NOMO-1 treated with DMSO at 0.1 percent for 48 hours (cell line): ENCODE measurements at regions not wholly inside any gene's neighbourhood (a gene's known extent, or its start where the extent isn't known, plus 50 kb on each side); places are given as distances from the start of the nearest gene placed in this dataset.
"Not testable (repeated sequence)": the region's sequence is repeated elsewhere in the genome, so short reads cannot be mapped to it uniquely, and the experiment has no call there.

ENCODE experiments used
- DNase-seq: peaks from one replicate; lab custom pipeline; 2025; ENCODE audit not compliant: unreplicated experiment; lab: John Stamatoyannopoulos, UW

GRCh38 chr10:57049096-57049495 is 688.0 kb upstream of the ZWINT start:
- DNase-seq, result no peak

- DNase-seq, result no peak
Measured at GRCh38 chr10:57038531-57038930, 677.5 kb upstream of the ZWINT start.

- DNase-seq, result no peak
Measured at GRCh38 chr10:57035310-57035709, 674.3 kb upstream of the ZWINT start.

GRCh38 chr10:57032301-57032700 is 671.2 kb upstream of the ZWINT start:
- DNase-seq, result not testable (repeated sequence)

- DNase-seq, result no peak
Measured at GRCh38 chr10:57031346-57031745, 670.3 kb upstream of the ZWINT start.

GRCh38 chr10:57026307-57026706 is 665.2 kb upstream of the ZWINT start:
- DNase-seq, result no peak

GRCh38 chr10:57023626-57024025 is 662.6 kb upstream of the ZWINT start:
- no peak for DNase-seq

GRCh38 chr10:57018452-57018851 is 657.4 kb upstream of the ZWINT start:
- no peak for DNase-seq

GRCh38 chr10:57017356-57018037 is 656.4 kb upstream of the ZWINT start:
- no peak for DNase-seq

GRCh38 chr10:57015595-57016318 is 654.7 kb upstream of the ZWINT start:
- DNase-seq, result no peak

GRCh38 chr10:57015187-57015586 is 654.1 kb upstream of the ZWINT start:
- DNase-seq, result no peak

GRCh38 chr10:57014758-57015157 is 653.7 kb upstream of the ZWINT start:
- DNase-seq, result no peak

- DNase-seq, result no peak
Measured at GRCh38 chr10:57008189-57008588, 647.1 kb upstream of the ZWINT start.

- DNase-seq, result no peak
Measured at GRCh38 chr10:56991591-56992069, 630.6 kb upstream of the ZWINT start.

GRCh38 chr10:56975513-56975912 is 614.5 kb upstream of the ZWINT start:
- no peak for DNase-seq

- no peak for DNase-seq
Measured at GRCh38 chr10:56973766-56974165, 612.7 kb upstream of the ZWINT start.

- DNase-seq, result no peak
Measured at GRCh38 chr10:56943221-56943755, 582.2 kb upstream of the ZWINT start.

- DNase-seq, result no peak
Measured at GRCh38 chr10:56934515-56934914, 573.5 kb upstream of the ZWINT start.

GRCh38 chr10:56928714-56929113 is 567.7 kb upstream of the ZWINT start:
- no peak for DNase-seq

GRCh38 chr10:56927701-56928100 is 566.6 kb upstream of the ZWINT start:
- DNase-seq, result no peak

- no peak for DNase-seq
Measured at GRCh38 chr10:56920601-56921261, 559.7 kb upstream of the ZWINT start.

- DNase-seq, result no peak
Measured at GRCh38 chr10:56912043-56912442, 551.0 kb upstream of the ZWINT start.
